ENCODE measurements at regions not wholly inside any gene's neighbourhood (a gene's known extent, or its start where the extent isn't known, plus 50 kb on each side); places are given as distances from the start of the nearest gene placed in this dataset.

- Histone ChIP-seq H4K12ac (ENCODE audit: low read depth, low read length) (no peak overlapping the region), H3K9me3 (ENCODE audit: insufficient read depth, low read depth, low read length) (peaks cover 2% of the 10 kb centered on the region), H2BK5ac (ENCODE audit: low read depth, low read length, poor library complexity) (no peak overlapping the region), H3K4me3 (ENCODE audit: low read depth, low read length) (no peak overlapping the region), H4K8ac (ENCODE audit: low read depth, low read length) (no peak overlapping the region), H3K36me3 (ENCODE audit: control insufficient read depth in 1 of 2, insufficient read depth in 2 of 2, low read length in 2 of 2) (no peaks in the 10 kb centered on the region), H3K4me1 (ENCODE audit: control insufficient read depth in 1 of 2, insufficient read depth in 2 of 2, low read length in 2 of 2) (no peaks in the 10 kb centered on the region), H3K9ac (ENCODE audit: low read length) (no peak overlapping the region), H2AFZ (ENCODE audit: insufficient read depth, low read length, poor library complexity) (no peak overlapping the region), H2AK5ac (ENCODE audit: low read length) (no peak overlapping the region), H2BK120ac (ENCODE audit: insufficient read depth, low read length, poor library complexity) (no peak overlapping the region), H3K4me2 (ENCODE audit: low read length) (no peak overlapping the region), H3K18ac (ENCODE audit: low read length) (no peak overlapping the region), H3K79me2 (ENCODE audit: control insufficient read depth, insufficient read depth, low read length, poor library complexity) (no peaks in the 10 kb centered on the region), H3K14ac (ENCODE audit: low read length) (no peak overlapping the region), H3K27ac (ENCODE audit: low read depth, low read length) (no peak overlapping the region), H2BK12ac (ENCODE audit: low read length) (no peak overlapping the region), H3K4ac (ENCODE audit: low read depth, low read length) (no peak overlapping the region), H4K91ac (ENCODE audit: low read depth, low read length) (no peak overlapping the region), H3K79me1 (ENCODE audit: low read length) (no peaks in the 10 kb centered on the region), H3K27me3 (ENCODE audit: insufficient read depth, low read length) (no peaks in the 10 kb centered on the region), H3K23ac (ENCODE audit: low read length) (no peak overlapping the region)
- DNase-seq = no peak
- 100% methylated on average over 2 of the region's 9 CpGs for WGBS (ENCODE audit: extremely low coverage, insufficient coverage, insufficient read length)
These were observed 352.8 kb upstream of the SEMA6D start for GRCh38 chr15:47364230-47365141.

GRCh38 chr15:47366884-47367283 lies 350.4 kb upstream of the SEMA6D start:
- H4K8ac ChIP-seq (ENCODE audit: low read depth, low read length) = no peak overlapping the region
- no peak overlapping the region for H3K18ac ChIP-seq (ENCODE audit: low read length)
- H3K4ac ChIP-seq (ENCODE audit: low read depth, low read length) = no peak overlapping the region
- H3K79me1 ChIP-seq (ENCODE audit: low read length) = no peaks in the 10 kb centered on the region
- H3K9me3 ChIP-seq (ENCODE audit: insufficient read depth, low read depth, low read length) = no peaks in the 10 kb centered on the region
- H3K27me3 ChIP-seq (ENCODE audit: insufficient read depth, low read length) = no peaks in the 10 kb centered on the region
- no peak overlapping the region for H4K91ac ChIP-seq (ENCODE audit: low read depth, low read length)
- no peak overlapping the region for H2BK12ac ChIP-seq (ENCODE audit: low read length)
- no peak overlapping the region for H2AK5ac ChIP-seq (ENCODE audit: low read length)
- no peak overlapping the region for H2BK120ac ChIP-seq (ENCODE audit: insufficient read depth, low read length, poor library complexity)
- H4K12ac ChIP-seq (ENCODE audit: low read depth, low read length) = no peak overlapping the region
- no CpG with 5 or more reads among the region's 2 CpGs for WGBS (ENCODE audit: extremely low coverage, insufficient coverage, insufficient read length)
- H3K14ac ChIP-seq (ENCODE audit: low read length) = no peak overlapping the region
- no peaks in the 10 kb centered on the region for H3K79me2 ChIP-seq (ENCODE audit: control insufficient read depth, insufficient read depth, low read length, poor library complexity)
- H3K4me2 ChIP-seq (ENCODE audit: low read length) = no peak overlapping the region
- H3K4me3 ChIP-seq (ENCODE audit: low read depth, low read length) = no peak overlapping the region
- DNase-seq = no peak
- no peak overlapping the region for H3K9ac ChIP-seq (ENCODE audit: low read length)
- no peak overlapping the region for H3K27ac ChIP-seq (ENCODE audit: low read depth, low read length)
- H2BK5ac ChIP-seq (ENCODE audit: low read depth, low read length, poor library complexity) = no peak overlapping the region
- no peak overlapping the region for H3K23ac ChIP-seq (ENCODE audit: low read length)
- H3K4me1 ChIP-seq (ENCODE audit: control insufficient read depth in 1 of 2, insufficient read depth in 2 of 2, low read length in 2 of 2) = no peaks in the 10 kb centered on the region
- no peak overlapping the region for H2AFZ ChIP-seq (ENCODE audit: insufficient read depth, low read length, poor library complexity)
- no peaks in the 10 kb centered on the region for H3K36me3 ChIP-seq (ENCODE audit: control insufficient read depth in 1 of 2, insufficient read depth in 2 of 2, low read length in 2 of 2)

GRCh38 chr15:47367726-47368390 lies 349.4 kb upstream of the SEMA6D start:
- no peak overlapping the region for H3K4me3 ChIP-seq (ENCODE audit: low read depth, low read length)
- H2BK5ac ChIP-seq (ENCODE audit: low read depth, low read length, poor library complexity) = no peak overlapping the region
- no peaks in the 10 kb centered on the region for H3K4me1 ChIP-seq (ENCODE audit: control insufficient read depth in 1 of 2, insufficient read depth in 2 of 2, low read length in 2 of 2)
- H3K27ac ChIP-seq (ENCODE audit: low read depth, low read length) = no peak overlapping the region
- no peak overlapping the region for H2AFZ ChIP-seq (ENCODE audit: insufficient read depth, low read length, poor library complexity)
- H2BK120ac ChIP-seq (ENCODE audit: insufficient read depth, low read length, poor library complexity) = no peak overlapping the region
- H4K8ac ChIP-seq (ENCODE audit: low read depth, low read length) = no peak overlapping the region
- H3K79me2 ChIP-seq (ENCODE audit: control insufficient read depth, insufficient read depth, low read length, poor library complexity) = no peaks in the 10 kb centered on the region
- H3K14ac ChIP-seq (ENCODE audit: low read length) = no peak overlapping the region
- H3K79me1 ChIP-seq (ENCODE audit: low read length) = no peaks in the 10 kb centered on the region
- H2AK5ac ChIP-seq (ENCODE audit: low read length) = no peak overlapping the region
- H3K27me3 ChIP-seq (ENCODE audit: insufficient read depth, low read length) = no peaks in the 10 kb centered on the region
- no peak overlapping the region for H3K4ac ChIP-seq (ENCODE audit: low read depth, low read length)
- WGBS (ENCODE audit: extremely low coverage, insufficient coverage, insufficient read length) = no CpG with 5 or more reads among the region's 3 CpGs
- no peak overlapping the region for H3K4me2 ChIP-seq (ENCODE audit: low read length)
- no peaks in the 10 kb centered on the region for H3K36me3 ChIP-seq (ENCODE audit: control insufficient read depth in 1 of 2, insufficient read depth in 2 of 2, low read length in 2 of 2)
- H2BK12ac ChIP-seq (ENCODE audit: low read length) = no peak overlapping the region
- no peak overlapping the region for H3K9ac ChIP-seq (ENCODE audit: low read length)
- no peak overlapping the region for H4K12ac ChIP-seq (ENCODE audit: low read depth, low read length)
- H4K91ac ChIP-seq (ENCODE audit: low read depth, low read length) = no peak overlapping the region
- H3K23ac ChIP-seq (ENCODE audit: low read length) = no peak overlapping the region
- DNase-seq = no peak
- no peak overlapping the region for H3K18ac ChIP-seq (ENCODE audit: low read length)
- no peaks in the 10 kb centered on the region for H3K9me3 ChIP-seq (ENCODE audit: insufficient read depth, low read depth, low read length)

- Histone ChIP-seq H2BK120ac (ENCODE audit: insufficient read depth, low read length, poor library complexity) (no peak overlapping the region), H3K36me3 (ENCODE audit: control insufficient read depth in 1 of 2, insufficient read depth in 2 of 2, low read length in 2 of 2) (no peaks in the 10 kb centered on the region), H3K79me1 (ENCODE audit: low read length) (no peaks in the 10 kb centered on the region), H3K27ac (ENCODE audit: low read depth, low read length) (no peak overlapping the region), H3K23ac (ENCODE audit: low read length) (no peak overlapping the region), H3K27me3 (ENCODE audit: insufficient read depth, low read length) (no peaks in the 10 kb centered on the region), H3K4me2 (ENCODE audit: low read length) (no peak overlapping the region), H2BK12ac (ENCODE audit: low read length) (no peak overlapping the region), H2BK5ac (ENCODE audit: low read depth, low read length, poor library complexity) (no peak overlapping the region), H3K4me1 (ENCODE audit: control insufficient read depth in 1 of 2, insufficient read depth in 2 of 2, low read length in 2 of 2) (no peaks in the 10 kb centered on the region), H3K9me3 (ENCODE audit: insufficient read depth, low read depth, low read length) (no peaks in the 10 kb centered on the region), H3K9ac (ENCODE audit: low read length) (no peak overlapping the region), H3K14ac (ENCODE audit: low read length) (no peak overlapping the region), H2AK5ac (ENCODE audit: low read length) (no peak overlapping the region), H3K79me2 (ENCODE audit: control insufficient read depth, insufficient read depth, low read length, poor library complexity) (no peaks in the 10 kb centered on the region), H3K4me3 (ENCODE audit: low read depth, low read length) (no peak overlapping the region), H4K8ac (ENCODE audit: low read depth, low read length) (no peak overlapping the region), H3K18ac (ENCODE audit: low read length) (no peak overlapping the region), H4K12ac (ENCODE audit: low read depth, low read length) (no peak overlapping the region), H4K91ac (ENCODE audit: low read depth, low read length) (no peak overlapping the region), H3K4ac (ENCODE audit: low read depth, low read length) (no peak overlapping the region), H2AFZ (ENCODE audit: insufficient read depth, low read length, poor library complexity) (no peak overlapping the region)
- no CpG with 5 or more reads among the region's 2 CpGs for WGBS (ENCODE audit: extremely low coverage, insufficient coverage, insufficient read length)
- DNase-seq = no peak
These were observed 345.4 kb upstream of the SEMA6D start for GRCh38 chr15:47371939-47372338.
